Stimulated activated CD8-positive, alpha-beta memory T cell treated with anti-CD3 and anti-CD28 coated beads, Interleukin-4, amount 100 ng/mL, for 48 hours (primary cell): ENCODE measurements at regions not wholly inside any gene's neighbourhood (a gene's known extent, or its start where the extent isn't known, plus 50 kb on each side); places are given as distances from the start of the nearest gene placed in this dataset.
"Not testable (repeated sequence)": the region's sequence is repeated elsewhere in the genome, so short reads cannot be mapped to it uniquely, and the experiment has no call there.

ENCODE experiments used
- DNase-seq: peaks from one replicate; pipeline ENCODE4 v3.0.0-alpha.2; 2020

DNA sequence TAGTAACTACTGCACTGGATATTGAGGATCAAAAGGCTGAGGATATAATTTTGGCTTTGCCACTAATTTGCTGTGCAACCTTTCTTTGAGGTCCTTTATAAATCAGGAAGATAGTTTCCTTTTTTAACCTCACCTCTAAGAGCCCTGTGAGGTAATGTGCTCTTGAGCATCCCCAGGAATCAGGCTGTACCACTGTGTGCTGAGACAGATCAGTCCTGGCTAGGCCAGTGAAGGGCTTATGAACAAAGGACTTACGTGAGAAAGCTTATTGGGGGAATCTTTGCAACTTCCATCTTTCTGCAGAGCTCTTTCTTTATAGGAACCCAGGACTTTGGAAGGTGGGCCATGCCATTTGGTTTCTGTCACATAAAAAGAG lies 188.9 kb downstream of the SIPA1L2 start:
- no peak for DNase-seq

DNA sequence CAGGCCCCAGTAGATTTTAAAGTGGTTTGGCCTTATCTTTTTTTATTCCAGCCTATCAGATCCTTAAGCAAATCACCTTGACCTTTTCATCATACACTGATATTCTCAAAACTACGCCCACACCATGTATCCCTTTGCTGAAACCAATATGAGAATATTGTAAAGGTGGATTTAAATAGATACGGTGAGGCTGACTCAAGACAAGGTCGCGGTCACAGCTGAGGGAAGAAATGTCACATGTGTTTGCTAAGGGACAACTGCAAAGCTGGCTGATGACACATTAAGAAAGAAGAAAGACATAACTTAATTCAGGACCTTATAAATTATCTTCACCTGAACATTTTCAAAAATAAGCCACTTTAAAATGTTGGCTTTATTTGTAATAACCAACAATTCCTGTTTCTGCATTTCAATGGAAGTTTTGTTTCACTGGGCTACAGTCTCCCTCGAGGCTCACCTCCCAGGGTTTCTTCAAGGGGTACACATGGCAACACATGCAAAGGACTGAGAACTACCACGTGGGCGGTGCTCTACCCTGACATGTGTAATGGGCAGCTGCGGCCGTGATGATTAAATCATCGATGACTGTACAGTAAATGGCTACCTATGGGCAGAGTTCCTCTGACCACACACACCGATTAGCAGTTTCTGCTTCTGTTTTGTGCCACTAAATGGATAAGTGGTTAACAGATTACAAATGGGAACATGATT lies 189.5 kb downstream of the SIPA1L2 start:
- DNase-seq = no peak

GRCh38 chr1:232439011-232439410 lies 190.9 kb downstream of the SIPA1L2 start:
- DNase-seq = no peak

- no peak for DNase-seq
Measured at GRCh38 chr1:232438476-232438875, 191.5 kb downstream of the SIPA1L2 start.

DNA sequence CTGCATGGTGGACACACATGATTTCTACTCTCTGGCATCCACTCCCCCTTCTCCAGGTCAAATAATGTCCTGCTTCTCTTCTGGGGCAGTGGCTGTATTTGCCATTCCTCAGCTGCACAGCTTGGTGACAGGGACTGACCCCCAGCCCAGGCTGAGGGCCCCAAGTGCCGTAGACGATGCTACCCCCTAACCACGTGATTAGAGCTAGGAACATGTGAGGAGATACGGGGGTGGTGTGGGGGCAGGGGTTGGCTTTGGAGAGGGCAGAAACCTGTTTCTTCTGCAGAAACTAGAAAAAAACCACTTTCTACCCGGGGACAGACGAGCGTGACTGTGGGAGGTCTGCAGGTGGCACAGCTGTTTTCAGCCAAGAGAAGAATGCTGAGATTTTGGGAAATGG lies 192.4 kb downstream of the SIPA1L2 start:
- no peak for DNase-seq

- DNase-seq = no peak
Measured at GRCh38 chr1:232435729-232436128, 194.2 kb downstream of the SIPA1L2 start.

DNA sequence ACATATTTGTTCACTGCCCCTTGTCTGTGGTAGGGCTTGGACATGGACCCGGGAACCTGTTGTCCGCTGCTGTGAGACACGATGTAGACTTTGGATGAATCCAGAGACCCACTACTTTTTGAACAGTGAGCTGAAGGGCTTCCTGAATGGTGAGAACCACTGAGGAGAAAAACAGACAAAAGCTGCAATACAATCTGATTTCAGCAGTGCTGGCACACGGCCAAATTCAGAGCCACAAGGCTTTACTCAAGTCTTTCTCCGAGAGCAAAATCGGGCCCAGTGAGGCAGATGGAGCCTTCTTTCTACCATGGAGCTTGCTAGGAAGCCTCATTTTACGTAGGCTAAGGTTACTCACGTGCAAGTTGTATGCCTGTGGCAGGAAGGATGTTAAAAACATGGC lies 197.6 kb downstream of the SIPA1L2 start:
- DNase-seq = no peak

- DNase-seq = no peak
Measured at GRCh38 chr1:232431748-232432147, 198.2 kb downstream of the SIPA1L2 start.

- no peak for DNase-seq
Measured at GRCh38 chr1:232431326-232431725, 198.6 kb downstream of the SIPA1L2 start.

GRCh38 chr1:232430467-232430866 lies 199.5 kb downstream of the SIPA1L2 start:
- DNase-seq = no peak

DNA sequence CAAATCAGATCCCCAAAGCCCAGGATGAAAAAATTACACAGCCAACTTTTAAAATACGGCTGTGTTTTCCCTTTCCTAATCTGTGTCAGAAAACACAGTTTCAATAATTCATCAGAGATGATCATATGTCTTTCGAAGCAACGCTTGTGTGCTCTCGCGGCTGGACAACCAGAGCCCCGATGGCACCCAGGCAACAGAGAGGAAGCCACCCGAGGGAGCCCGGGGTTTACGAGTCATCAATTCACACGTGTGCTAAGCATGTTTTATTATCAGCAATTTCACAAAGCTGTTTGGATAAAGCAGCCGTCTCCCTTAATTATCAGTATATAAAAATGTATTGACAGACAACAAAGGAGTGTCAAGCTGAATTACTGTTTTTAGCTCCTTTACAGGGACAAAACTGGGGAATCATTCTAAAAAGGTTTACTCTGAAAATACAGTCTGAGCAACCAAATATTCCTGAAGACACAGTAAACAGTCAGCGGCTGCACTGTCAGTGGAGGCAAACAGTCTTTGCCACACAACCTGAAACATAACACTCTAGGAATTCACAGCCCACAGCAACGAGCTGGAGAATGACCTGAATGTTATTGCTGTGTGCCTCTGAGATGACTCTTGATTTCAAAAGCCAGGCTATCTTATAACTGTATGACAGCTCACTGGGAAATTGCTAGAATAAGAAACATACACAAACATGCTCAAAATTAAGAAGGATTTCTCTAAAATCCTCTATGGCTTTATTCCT lies 201.0 kb downstream of the SIPA1L2 start:
- DNase-seq = no peak

- no peak for DNase-seq
Measured at GRCh38 chr1:232428036-232428645, 201.8 kb downstream of the SIPA1L2 start.

GRCh38 chr1:232426801-232427200 lies 203.1 kb downstream of the SIPA1L2 start:
- DNase-seq = no peak

DNA sequence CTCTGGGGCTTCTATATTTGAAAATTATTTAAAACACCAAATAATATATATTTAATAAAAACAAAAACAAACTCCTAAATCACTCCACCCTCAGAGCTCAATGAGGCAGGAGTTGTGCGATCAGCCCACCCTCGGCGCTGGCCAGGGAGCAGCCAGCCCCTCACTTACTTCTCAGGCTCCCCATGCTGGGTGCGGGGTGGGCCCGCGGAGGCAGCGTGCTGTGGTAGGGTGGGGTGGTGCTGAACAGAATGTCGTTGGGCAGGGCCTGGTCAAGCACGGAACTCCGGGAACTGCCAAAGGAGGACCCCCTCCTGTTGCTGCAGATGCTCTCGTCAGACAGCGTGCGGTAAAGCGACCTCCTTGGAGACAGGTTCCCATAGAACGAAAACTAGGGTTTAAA lies 204.5 kb downstream of the SIPA1L2 start:
- DNase-seq = no peak

DNA sequence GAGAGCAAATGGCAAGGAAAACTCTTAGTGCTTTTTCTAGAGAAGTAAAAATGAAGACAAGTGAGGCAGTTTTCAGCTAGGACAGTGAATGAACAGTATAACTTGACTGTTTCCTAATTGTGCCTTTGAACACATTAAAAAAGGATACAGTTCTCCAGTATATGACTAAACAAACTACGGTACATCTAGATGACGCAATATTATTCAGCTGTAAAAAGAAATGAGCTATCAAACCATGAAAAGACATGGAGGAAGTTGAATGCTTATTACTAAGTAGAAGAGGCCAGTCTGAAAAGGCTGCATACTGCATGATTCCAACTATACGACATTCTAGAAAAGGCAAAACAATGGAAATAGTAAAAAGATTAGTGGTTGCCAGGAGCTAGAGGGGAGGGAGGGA lies 206.3 kb downstream of the SIPA1L2 start:
- DNase-seq = no peak

DNA sequence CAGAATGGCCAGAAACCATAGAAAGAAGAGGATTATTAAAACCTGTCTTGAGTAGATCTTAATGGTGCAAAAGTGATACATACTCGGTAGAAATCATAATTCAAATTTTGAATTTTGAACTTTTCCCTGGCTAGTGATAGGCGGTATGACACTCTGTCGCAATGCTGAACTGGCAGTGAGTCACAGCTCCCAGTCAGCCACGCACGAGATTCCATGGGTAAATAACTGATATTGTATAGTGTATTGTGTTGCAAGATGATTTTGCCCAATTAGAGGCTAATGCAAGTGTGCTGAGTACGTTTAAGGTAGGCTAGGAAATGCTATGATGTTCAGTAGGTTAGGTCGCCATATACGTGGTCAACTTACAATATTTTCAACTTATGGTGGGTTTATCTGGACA lies 207.0 kb downstream of the SIPA1L2 start:
- no peak for DNase-seq

GRCh38 chr1:232422098-232422497 lies 207.8 kb downstream of the SIPA1L2 start:
- DNase-seq = no peak

GRCh38 chr1:232421143-232421796 lies 208.7 kb downstream of the SIPA1L2 start:
- DNase-seq = no peak

- DNase-seq = no peak
Measured at GRCh38 chr1:232417636-232418248, 212.2 kb downstream of the SIPA1L2 start.

DNA sequence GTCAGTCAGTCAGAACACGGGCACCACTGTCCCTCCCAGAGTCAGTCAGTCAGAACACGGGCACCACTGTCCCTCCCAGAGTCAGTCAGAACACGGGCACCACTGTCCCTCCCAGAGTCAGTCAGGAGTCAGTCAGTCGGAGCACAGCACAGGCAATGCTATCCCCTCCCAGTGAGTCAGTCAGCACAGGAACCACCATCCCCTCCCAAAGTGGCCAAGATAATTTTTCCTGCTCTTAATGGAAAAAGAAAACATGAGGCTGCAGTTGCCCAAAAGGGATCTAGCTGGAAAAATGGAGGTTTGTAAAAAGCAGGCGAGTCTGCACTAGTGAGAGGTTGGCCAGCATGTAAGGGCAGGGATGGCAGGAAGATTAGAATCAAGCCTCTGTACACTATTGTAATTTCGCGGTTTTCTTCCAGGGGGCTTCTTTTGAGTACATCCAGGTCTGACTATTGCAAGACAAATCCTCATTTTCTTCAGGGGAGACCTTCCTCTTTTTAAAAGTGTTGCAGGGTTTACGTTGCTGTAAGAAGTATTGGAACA lies 213.8 kb downstream of the SIPA1L2 start:
- no peak for DNase-seq

DNA sequence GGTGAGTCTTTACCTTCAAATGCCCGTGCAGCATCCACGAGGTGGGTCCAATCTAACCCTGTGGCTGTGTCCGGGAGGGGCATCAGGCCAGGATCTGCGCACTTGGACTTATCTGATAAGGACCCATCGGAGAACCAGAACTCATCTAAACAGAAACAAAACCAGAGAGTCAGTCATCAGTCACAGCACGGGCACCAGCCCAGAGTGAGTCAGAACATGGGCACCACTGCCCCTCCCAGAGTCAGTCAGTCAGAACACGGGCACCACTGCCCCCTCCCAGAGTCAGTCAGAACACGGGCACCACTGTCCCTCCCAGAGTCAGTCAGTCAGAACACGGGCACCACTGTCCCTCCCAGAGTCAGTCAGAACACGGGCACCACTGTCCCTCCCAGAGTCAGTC lies 214.5 kb downstream of the SIPA1L2 start:
- DNase-seq = not testable (repeated sequence)

DNA sequence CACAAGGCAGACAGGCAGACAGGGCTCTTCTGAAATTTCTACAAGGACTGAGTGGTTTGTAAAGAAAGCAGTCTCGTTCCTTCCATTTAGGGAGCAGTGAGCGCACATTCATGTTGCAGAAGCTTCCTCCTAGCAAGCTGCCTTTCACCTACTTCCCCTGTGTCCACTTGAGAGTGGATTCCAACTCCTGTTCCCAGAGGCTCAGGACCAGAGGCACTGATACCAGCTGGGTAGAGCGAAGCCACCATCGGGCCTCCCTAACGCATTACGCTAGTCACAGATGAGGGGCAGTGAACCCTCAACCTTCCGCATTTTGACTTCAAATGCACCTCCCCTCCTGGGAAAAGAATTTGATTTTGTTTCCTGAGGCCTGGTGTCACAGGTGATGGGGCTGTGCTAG lies 215.8 kb downstream of the SIPA1L2 start:
- no peak for DNase-seq

DNA sequence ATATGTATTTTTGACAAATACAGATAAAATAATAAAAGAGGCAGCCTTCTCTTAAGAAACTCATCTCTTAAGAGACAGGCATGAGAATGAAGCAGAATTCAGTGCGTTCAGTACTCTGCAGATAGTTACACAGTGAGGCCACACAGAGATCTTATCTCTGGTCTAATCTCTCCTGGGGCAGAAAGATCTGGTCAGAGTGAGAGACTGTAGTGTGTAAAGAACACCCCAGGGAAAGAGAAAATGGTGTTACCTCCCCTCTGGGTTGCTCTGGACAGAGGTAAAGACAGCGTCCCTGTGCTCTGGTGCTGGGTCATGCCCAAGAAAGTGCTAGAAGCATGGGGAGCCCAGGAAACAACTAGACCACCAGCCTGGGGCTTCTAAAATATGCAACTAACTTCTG lies 216.3 kb downstream of the SIPA1L2 start:
- no peak for DNase-seq
